ENCODE measurements at regions not wholly inside any gene's neighbourhood (a gene's known extent, or its start where the extent isn't known, plus 50 kb on each side); places are given as distances from the start of the nearest gene placed in this dataset.

DNA sequence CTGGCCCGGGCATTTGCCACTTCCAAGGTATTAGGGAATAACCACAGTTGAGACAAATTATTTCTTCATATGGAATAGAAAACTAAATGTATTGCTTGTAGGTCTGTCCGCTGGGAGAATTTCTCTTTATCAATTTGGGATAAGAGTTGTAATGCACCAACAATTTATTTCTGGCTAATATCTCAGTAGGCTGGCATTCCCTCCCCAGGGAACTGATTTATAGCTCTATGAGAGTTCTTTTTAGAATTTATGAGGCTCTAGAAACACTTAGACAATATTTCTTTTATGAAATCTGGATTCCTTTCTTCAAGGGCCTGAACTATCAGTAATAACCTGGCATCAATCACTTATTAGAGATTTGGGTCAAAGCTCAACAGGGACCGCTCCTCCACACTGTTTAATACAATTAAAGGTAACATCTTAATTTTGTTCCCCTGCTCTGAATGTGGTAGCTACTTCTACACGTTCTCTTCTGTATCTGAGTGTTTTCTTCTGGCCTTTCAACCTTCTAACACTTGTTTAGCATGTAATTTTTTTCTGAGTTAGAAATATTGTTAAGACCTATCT is 857.4 kb upstream of the PRR20A start:
- H3K27ac Mint-ChIP-seq: no peak overlapping the region
- H3K27me3 Mint-ChIP-seq (ENCODE audit: low read depth): no peaks in the 10 kb centered on the region
- H3K36me3 Mint-ChIP-seq: peaks cover 9% of the 10 kb centered on the region
- no peak overlapping the region for H3K4me3 Mint-ChIP-seq
- no peak for ATAC-seq
- POLR2A ChIA-PET: no interaction called here
- peaks cover 15% of the 10 kb centered on the region for H3K9me3 Mint-ChIP-seq
- DNase-seq (ENCODE audit: low spot score): no peak
- H3K4me1 Mint-ChIP-seq: no peaks in the 10 kb centered on the region
- CTCF ChIA-PET: no interaction called here
- TF ChIP-seq CREM (CRISPR knock-in tag; IDR thresholded peaks at IDR 0.05): no peak
- TF ChIP-seq, protein P1, sequence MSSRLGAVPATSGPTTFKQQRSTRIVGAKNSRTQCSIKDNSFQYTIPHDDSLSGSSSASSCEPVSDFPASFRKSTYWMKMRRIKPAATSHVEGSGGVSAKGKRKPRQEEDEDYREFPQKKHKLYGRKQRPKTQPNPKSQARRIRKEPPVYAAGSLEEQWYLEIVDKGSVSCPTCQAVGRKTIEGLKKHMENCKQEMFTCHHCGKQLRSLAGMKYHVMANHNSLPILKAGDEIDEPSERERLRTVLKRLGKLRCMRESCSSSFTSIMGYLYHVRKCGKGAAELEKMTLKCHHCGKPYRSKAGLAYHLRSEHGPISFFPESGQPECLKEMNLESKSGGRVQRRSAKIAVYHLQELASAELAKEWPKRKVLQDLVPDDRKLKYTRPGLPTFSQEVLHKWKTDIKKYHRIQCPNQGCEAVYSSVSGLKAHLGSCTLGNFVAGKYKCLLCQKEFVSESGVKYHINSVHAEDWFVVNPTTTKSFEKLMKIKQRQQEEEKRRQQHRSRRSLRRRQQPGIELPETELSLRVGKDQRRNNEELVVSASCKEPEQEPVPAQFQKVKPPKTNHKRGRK (CRISPR knock-in tag; IDR thresholded peaks at IDR 0.05; ENCODE audit: borderline replicate concordance): no peak
- TF ChIP-seq, protein P2, sequence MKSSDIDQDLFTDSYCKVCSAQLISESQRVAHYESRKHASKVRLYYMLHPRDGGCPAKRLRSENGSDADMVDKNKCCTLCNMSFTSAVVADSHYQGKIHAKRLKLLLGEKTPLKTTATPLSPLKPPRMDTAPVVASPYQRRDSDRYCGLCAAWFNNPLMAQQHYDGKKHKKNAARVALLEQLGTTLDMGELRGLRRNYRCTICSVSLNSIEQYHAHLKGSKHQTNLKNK (CRISPR knock-in tag; IDR thresholded peaks at IDR 0.05): no peak
- no peak for TF ChIP-seq ATF2 (CRISPR knock-in tag; IDR thresholded peaks at IDR 0.05; ENCODE audit: borderline replicate concordance, low read depth)
- TF ChIP-seq NFE2L1 (CRISPR knock-in tag; IDR thresholded peaks at IDR 0.05): no peak
- TF ChIP-seq ELF4 (CRISPR knock-in tag; IDR thresholded peaks at IDR 0.05; ENCODE audit: low read depth): no peak
- TF ChIP-seq, protein P3, sequence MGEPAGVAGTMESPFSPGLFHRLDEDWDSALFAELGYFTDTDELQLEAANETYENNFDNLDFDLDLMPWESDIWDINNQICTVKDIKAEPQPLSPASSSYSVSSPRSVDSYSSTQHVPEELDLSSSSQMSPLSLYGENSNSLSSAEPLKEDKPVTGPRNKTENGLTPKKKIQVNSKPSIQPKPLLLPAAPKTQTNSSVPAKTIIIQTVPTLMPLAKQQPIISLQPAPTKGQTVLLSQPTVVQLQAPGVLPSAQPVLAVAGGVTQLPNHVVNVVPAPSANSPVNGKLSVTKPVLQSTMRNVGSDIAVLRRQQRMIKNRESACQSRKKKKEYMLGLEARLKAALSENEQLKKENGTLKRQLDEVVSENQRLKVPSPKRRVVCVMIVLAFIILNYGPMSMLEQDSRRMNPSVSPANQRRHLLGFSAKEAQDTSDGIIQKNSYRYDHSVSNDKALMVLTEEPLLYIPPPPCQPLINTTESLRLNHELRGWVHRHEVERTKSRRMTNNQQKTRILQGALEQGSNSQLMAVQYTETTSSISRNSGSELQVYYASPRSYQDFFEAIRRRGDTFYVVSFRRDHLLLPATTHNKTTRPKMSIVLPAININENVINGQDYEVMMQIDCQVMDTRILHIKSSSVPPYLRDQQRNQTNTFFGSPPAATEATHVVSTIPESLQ (CRISPR knock-in tag; IDR thresholded peaks at IDR 0.05): no peak
- no peak for TF ChIP-seq MAX (CRISPR knock-in tag; IDR thresholded peaks at IDR 0.05)
- no peak for TF ChIP-seq TEAD1 (CRISPR knock-in tag; IDR thresholded peaks at IDR 0.05)
- no peak for TF ChIP-seq JAZF1 (CRISPR knock-in tag; IDR thresholded peaks at IDR 0.05)
- TF ChIP-seq, protein P4, sequence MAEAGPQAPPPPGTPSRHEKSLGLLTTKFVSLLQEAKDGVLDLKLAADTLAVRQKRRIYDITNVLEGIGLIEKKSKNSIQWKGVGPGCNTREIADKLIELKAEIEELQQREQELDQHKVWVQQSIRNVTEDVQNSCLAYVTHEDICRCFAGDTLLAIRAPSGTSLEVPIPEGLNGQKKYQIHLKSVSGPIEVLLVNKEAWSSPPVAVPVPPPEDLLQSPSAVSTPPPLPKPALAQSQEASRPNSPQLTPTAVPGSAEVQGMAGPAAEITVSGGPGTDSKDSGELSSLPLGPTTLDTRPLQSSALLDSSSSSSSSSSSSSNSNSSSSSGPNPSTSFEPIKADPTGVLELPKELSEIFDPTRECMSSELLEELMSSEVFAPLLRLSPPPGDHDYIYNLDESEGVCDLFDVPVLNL (CRISPR knock-in tag; IDR thresholded peaks at IDR 0.05; ENCODE audit: borderline replicate concordance, low read depth): no peak
- no peak for TF ChIP-seq ZNF396 (CRISPR knock-in tag; IDR thresholded peaks at IDR 0.05; ENCODE audit: borderline replicate concordance)
- no peak for TF ChIP-seq AR (CRISPR knock-in tag; IDR thresholded peaks at IDR 0.05)
- no peak for TF ChIP-seq ZNF281 (CRISPR knock-in tag; IDR thresholded peaks at IDR 0.05)
- TF ChIP-seq, protein P5, sequence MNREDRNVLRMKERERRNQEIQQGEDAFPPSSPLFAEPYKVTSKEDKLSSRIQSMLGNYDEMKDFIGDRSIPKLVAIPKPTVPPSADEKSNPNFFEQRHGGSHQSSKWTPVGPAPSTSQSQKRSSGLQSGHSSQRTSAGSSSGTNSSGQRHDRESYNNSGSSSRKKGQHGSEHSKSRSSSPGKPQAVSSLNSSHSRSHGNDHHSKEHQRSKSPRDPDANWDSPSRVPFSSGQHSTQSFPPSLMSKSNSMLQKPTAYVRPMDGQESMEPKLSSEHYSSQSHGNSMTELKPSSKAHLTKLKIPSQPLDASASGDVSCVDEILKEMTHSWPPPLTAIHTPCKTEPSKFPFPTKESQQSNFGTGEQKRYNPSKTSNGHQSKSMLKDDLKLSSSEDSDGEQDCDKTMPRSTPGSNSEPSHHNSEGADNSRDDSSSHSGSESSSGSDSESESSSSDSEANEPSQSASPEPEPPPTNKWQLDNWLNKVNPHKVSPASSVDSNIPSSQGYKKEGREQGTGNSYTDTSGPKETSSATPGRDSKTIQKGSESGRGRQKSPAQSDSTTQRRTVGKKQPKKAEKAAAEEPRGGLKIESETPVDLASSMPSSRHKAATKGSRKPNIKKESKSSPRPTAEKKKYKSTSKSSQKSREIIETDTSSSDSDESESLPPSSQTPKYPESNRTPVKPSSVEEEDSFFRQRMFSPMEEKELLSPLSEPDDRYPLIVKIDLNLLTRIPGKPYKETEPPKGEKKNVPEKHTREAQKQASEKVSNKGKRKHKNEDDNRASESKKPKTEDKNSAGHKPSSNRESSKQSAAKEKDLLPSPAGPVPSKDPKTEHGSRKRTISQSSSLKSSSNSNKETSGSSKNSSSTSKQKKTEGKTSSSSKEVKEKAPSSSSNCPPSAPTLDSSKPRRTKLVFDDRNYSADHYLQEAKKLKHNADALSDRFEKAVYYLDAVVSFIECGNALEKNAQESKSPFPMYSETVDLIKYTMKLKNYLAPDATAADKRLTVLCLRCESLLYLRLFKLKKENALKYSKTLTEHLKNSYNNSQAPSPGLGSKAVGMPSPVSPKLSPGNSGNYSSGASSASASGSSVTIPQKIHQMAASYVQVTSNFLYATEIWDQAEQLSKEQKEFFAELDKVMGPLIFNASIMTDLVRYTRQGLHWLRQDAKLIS (CRISPR knock-in tag; IDR thresholded peaks at IDR 0.05; ENCODE audit: borderline replicate concordance): no peak
- TF ChIP-seq NFATC4 (CRISPR knock-in tag; IDR thresholded peaks at IDR 0.05): no peak
- TF ChIP-seq JUN (CRISPR knock-in tag; IDR thresholded peaks at IDR 0.05): no peak
- no peak for TF ChIP-seq RELA (CRISPR knock-in tag; IDR thresholded peaks at IDR 0.05; ENCODE audit: borderline replicate concordance)
- TF ChIP-seq USF2 (CRISPR knock-in tag; IDR thresholded peaks at IDR 0.05): no peak
